CD14-positive monocyte (primary cell): ENCODE measurements at regions not wholly inside any gene's neighbourhood (a gene's known extent, or its start where the extent isn't known, plus 50 kb on each side); places are given as distances from the start of the nearest gene placed in this dataset.

Experiments used
- DNase-seq, 3 donors: peaks; one replicate each; pipeline ENCODE4 v3.0.0-alpha.2; 2011 to 2022
- H2AFZ ChIP-seq: 2 replicates; pipeline ENCODE4 v1.6.0; 2012; ENCODE audit warnings: mild to moderate bottlenecking, low read depth, low read length, inconsistent platforms; ENCODE audit not compliant: insufficient read depth, poor library complexity, severe bottlenecking
- H3K27ac ChIP-seq, 2 donors: 1 replicate in 1 of 2; 2 replicates in 1 of 2; pipeline ENCODE4 v1.5.1; 2012 to 2013; ENCODE audit warnings: low read length in 2 of 2, control low read depth in 1 of 2, inconsistent platforms in 1 of 2, low read depth in 1 of 2, mild to moderate bottlenecking in 1 of 2
- H3K27me3 ChIP-seq, 2 donors: one replicate each; pipeline versions ENCODE4 v1.6.0 to v1.6.1; 2011 to 2013; ENCODE audit warnings: low read length in 2 of 2; ENCODE audit not compliant: control insufficient read depth in 2 of 2, insufficient read depth in 2 of 2
- H3K36me3 ChIP-seq, 2 donors: replicated peaks in 1 of 2; 1 replicate in 1 of 2; 2 replicates in 1 of 2; pipeline versions ENCODE4 v1.5.1 to v1.6.1; 2012 to 2013; ENCODE audit warnings: low read length in 2 of 2, control low read depth in 1 of 2, inconsistent platforms in 1 of 2, mild to moderate bottlenecking in 1 of 2; ENCODE audit not compliant: insufficient read depth in 2 of 2, control insufficient read depth in 1 of 2
- H3K4me1 ChIP-seq, 2 donors: 1 replicate in 1 of 2; 2 replicates in 1 of 2; pipeline versions ENCODE4 v1.5.1 to v1.6.1; 2012 to 2013; ENCODE audit warnings: low read length in 2 of 2, control low read depth in 1 of 2, inconsistent platforms in 1 of 2, mild to moderate bottlenecking in 1 of 2, moderate library complexity in 1 of 2; ENCODE audit not compliant: insufficient read depth in 2 of 2, control insufficient read depth in 1 of 2
- H3K4me2 ChIP-seq: replicated peaks from 2 replicates; pipeline ENCODE3; 2012; ENCODE audit warnings: low read length, moderate library complexity, mild to moderate bottlenecking; ENCODE audit not compliant: poor library complexity, severe bottlenecking; ENCODE audit errors: extremely low read depth
- H3K4me3 ChIP-seq, 3 experiments: fragments of 200-600 bp in 1 of 3; sonication (generic) in 1 of 3; replicated peaks in 1 of 3; 1 replicate in 2 of 3; 2 replicates in 1 of 3; pipeline ENCODE4 v1.5.1; 2011 to 2013; ENCODE audit warnings: low read length in 3 of 3, mild to moderate bottlenecking in 3 of 3, control low read depth in 2 of 3, low read depth in 2 of 3, inconsistent platforms in 1 of 3, moderate library complexity in 1 of 3
- H3K79me2 ChIP-seq: 2 replicates; pipeline ENCODE4 v1.6.0; 2012; ENCODE audit warnings: mild to moderate bottlenecking, control low read depth, inconsistent platforms, low read length, moderate library complexity; ENCODE audit not compliant: insufficient read depth
- H3K9ac ChIP-seq: 2 replicates; pipeline ENCODE4 v1.6.0; 2017; ENCODE audit warnings: low read length, mild to moderate bottlenecking; ENCODE audit not compliant: insufficient read depth, poor library complexity, severe bottlenecking
- H3K9me3 ChIP-seq, 2 donors: replicated peaks in 1 of 2; 1 replicate in 1 of 2; 2 replicates in 1 of 2; pipeline versions ENCODE4 v1.5.1 to v1.6.1; 2012 to 2013; ENCODE audit warnings: low read length in 2 of 2, control low read depth in 1 of 2; ENCODE audit not compliant: control insufficient read depth in 1 of 2, insufficient read depth in 1 of 2
- H4K20me1 ChIP-seq: 2 replicates; pipeline ENCODE4 v1.6.0; 2012; ENCODE audit warnings: mild to moderate bottlenecking, low read length, control low read depth, moderate library complexity; ENCODE audit not compliant: insufficient read depth
- H3K27ac Mint-ChIP-seq, 7 donors: one replicate each; pipeline ENCODE4 v1.8.0; 2020; ENCODE audit warnings: mild to moderate bottlenecking in 7 of 7, mixed read lengths in 7 of 7, moderate library complexity in 6 of 7, inconsistent platforms in 2 of 7
- H3K27me3 Mint-ChIP-seq, 3 donors: one replicate each; pipeline ENCODE4 v1.8.0; 2021 to 2022; ENCODE audit warnings: low read depth in 3 of 3, mild to moderate bottlenecking in 3 of 3, mixed read lengths in 3 of 3, moderate library complexity in 3 of 3, inconsistent platforms in 1 of 3
- H3K36me3 Mint-ChIP-seq, 2 donors: one replicate each; pipeline ENCODE4 v1.8.0; 2020; ENCODE audit warnings: mixed read lengths in 2 of 2, inconsistent platforms in 1 of 2, mild to moderate bottlenecking in 1 of 2
- H3K4me1 Mint-ChIP-seq: one replicate; pipeline ENCODE4 v1.8.0; 2020; ENCODE audit warnings: mild to moderate bottlenecking, mixed read lengths
- H3K4me3 Mint-ChIP-seq, 2 donors: one replicate each; pipeline ENCODE4 v1.8.0; 2020; ENCODE audit warnings: mild to moderate bottlenecking in 2 of 2, mixed read lengths in 2 of 2, moderate library complexity in 1 of 2
- H3K9me3 Mint-ChIP-seq, 7 donors: one replicate each; pipeline ENCODE4 v1.8.0; 2020 to 2022; ENCODE audit warnings: mixed read lengths in 7 of 7, mild to moderate bottlenecking in 6 of 7, moderate library complexity in 6 of 7, inconsistent platforms in 2 of 7
- CTCF ChIP-seq: fragments of 200-600 bp; IDR thresholded peaks from one replicate; pipeline ENCODE4 v1.8.0; 2022; ENCODE audit warnings: antibody characterized with exemption, mild to moderate bottlenecking
- WGBS: methylation state at CpG from one replicate; pipeline ENCODE4 v1.1.5; 2013; ENCODE audit warnings: missing lambda C conversion rate; ENCODE audit not compliant: insufficient coverage; 5-methylcytosine and 5-hydroxymethylcytosine counted together
- intact Hi-C, 2 donors: fragments of 100-400 bp; cut with micrococcal nuclease; formaldehyde crosslinking; loops; one replicate each; pipeline versions ENCODE4 v1.15.0 to v1.15.1; 2023

GRCh38 chr2:180184506-180184905 lies 177.4 kb upstream of the CWC22 start:
- Mint-ChIP-seq H3K4me1 (no peaks in the 10 kb centered on the region), H3K4me3 (no peak overlapping the region), H3K27me3 (no peaks in the 10 kb centered on the region), H3K9me3 (no peaks in the 10 kb centered on the region), H3K27ac (no peak overlapping the region), H3K36me3 (no peaks in the 10 kb centered on the region)
- intact Hi-C loops: no loop called here
- Histone ChIP-seq H3K4me1 (no peaks in the 10 kb centered on the region), H3K4me3 (no peak overlapping the region), H3K27ac (no peak overlapping the region), H3K9ac (no peak overlapping the region), H4K20me1 (no peaks in the 10 kb centered on the region), H3K36me3 (no peaks in the 10 kb centered on the region), H2AFZ (no peak overlapping the region), H3K27me3 (no peaks in the 10 kb centered on the region), H3K4me2 (no peak overlapping the region), H3K9me3 (no peaks in the 10 kb centered on the region), H3K79me2 (no peaks in the 10 kb centered on the region)
- WGBS: no CpG with 5 or more reads among the region's 2 CpGs
- DNase-seq: no peak
- no peak for TF ChIP-seq CTCF

- H3K4me3 Mint-ChIP-seq: no peak overlapping the region
- no peak overlapping the region for H3K4me3 ChIP-seq
- H3K9me3 ChIP-seq: no peaks in the 10 kb centered on the region
- no peak overlapping the region for H3K9ac ChIP-seq
- no peaks in the 10 kb centered on the region for H3K36me3 ChIP-seq
- H3K27ac Mint-ChIP-seq: no peak overlapping the region
- H3K4me1 ChIP-seq: no peaks in the 10 kb centered on the region
- no peaks in the 10 kb centered on the region for H3K36me3 Mint-ChIP-seq
- H3K27me3 ChIP-seq: no peaks in the 10 kb centered on the region
- no peaks in the 10 kb centered on the region for H3K79me2 ChIP-seq
- intact Hi-C loops: no loop called here
- no peak for TF ChIP-seq CTCF
- H3K4me1 Mint-ChIP-seq: no peaks in the 10 kb centered on the region
- no peak overlapping the region for H2AFZ ChIP-seq
- no peaks in the 10 kb centered on the region for H4K20me1 ChIP-seq
- DNase-seq: no peak
- H3K27me3 Mint-ChIP-seq: no peaks in the 10 kb centered on the region
- no peak overlapping the region for H3K27ac ChIP-seq
- no peak overlapping the region for H3K4me2 ChIP-seq
- H3K9me3 Mint-ChIP-seq: no peaks in the 10 kb centered on the region
- no CpG with 5 or more reads among the region's 2 CpGs for WGBS
These were observed 173.4 kb upstream of the CWC22 start for GRCh38 chr2:180180511-180180910.
